ENCODE measurements at regions not wholly inside any gene's neighbourhood (a gene's known extent, or its start where the extent isn't known, plus 50 kb on each side); places are given as distances from the start of the nearest gene placed in this dataset.

GRCh38 chr3:73734211-73735089 is 109.7 kb upstream of the PDZRN3 start:
- TF ChIP-seq CTCF (IDR thresholded peaks at IDR 0.05; ENCODE audit: low read depth, low read length, poor library complexity, severe bottlenecking) (no peak), EZH2phosphoT487 (IDR thresholded peaks at IDR 0.05; ENCODE audit: borderline replicate concordance, low read length) (no peak)
